ENCODE measurements at regions not wholly inside any gene's neighbourhood (a gene's known extent, or its start where the extent isn't known, plus 50 kb on each side); places are given as distances from the start of the nearest gene placed in this dataset.

DNA sequence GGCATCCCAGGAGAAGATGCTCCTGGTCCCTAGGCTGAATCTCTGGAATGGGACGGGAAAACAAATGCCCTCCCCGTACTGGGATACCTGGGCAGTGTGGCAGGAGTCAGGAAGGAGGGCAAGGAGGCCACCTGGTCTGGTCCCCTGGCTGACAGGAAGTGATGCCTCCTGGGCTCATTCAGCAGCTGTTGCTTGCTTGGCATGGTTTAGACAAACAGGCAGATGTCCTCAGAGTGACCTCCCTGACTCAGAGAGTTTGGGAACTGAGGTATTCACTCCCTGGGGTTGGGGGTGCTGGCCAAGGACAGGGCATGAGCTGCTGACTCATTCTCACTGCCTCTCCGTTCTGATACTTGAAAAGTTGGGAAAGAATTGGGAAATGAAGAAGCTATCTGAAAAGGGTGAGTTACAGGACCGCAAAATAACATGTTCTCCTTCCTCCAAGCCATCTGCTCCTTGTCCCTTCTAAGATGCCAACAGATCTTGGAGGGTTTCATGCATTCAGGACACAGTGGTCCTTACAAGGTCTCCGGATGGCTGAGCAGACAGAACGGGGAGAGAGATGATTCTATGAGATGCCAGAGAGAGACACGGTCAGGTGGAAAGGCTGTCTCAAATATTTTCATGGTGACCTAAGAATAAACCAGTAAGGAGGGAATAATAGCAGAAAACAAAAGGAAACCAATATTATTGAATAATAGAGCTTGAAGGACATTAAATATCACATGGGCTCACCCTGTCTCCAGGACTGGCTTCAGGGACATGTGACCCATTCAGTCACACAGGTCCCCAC, 534.5 kb downstream of the BNC2 start:
- DNase-seq (peak; percentile 9 to 63), ATAC-seq (peak; percentile 22)
- intact Hi-C loops (cut with DNase I, micrococcal nuclease), result no loop called here

DNA sequence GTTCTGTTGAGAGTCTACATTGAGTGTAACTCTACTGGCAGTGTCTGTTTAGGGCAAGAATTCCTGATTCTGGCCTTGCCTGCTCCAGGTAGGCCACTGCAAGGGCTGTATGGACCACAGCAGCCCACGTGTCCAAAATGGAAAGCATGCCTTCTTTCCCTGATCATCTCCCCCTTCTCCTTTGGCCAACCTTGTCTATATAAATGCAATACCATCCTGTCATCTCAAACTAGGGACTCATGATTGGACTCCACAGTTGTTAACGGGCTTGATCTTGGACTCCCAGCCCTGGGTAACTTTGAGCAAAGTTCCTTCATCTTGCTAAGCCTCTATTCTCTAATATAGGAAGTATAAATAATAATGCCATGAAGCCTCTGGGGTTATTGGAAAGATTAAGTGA, 533.6 kb downstream of the BNC2 start:
- DNase-seq, result no peak

DNA sequence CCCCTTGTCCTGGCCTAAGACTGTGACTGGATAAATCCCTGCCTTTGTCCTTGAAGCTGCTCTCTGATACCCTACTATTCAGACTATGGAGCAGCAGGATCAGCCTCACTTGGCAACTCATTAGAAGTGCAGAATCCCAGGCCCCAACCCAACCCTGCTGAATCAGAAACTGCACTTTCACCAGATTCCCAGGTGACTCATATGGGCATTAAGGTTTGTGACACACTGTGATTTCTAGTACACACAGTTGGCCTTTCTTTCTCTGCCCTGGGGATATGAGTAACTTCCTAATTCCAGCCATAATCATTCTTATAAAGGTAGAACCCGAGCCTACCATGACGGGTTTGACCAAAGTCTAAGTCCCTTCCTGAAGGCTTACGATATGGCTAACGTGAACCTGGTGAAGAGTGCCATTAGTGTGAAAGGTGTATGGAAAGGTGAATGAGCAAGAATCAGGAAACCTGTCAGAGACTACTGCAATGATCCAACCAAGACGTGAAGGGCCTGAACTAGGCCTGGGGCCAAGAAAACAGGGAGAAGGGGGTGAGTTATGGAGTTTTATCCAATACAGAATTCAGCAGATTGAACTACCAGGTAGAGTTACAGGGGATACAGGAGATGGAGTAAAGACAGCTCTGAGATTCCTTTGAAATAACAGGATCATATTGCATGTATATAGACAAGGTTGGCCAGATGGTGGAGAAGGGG, 533.0 kb downstream of the BNC2 start:
- no peak for ATAC-seq
- intact Hi-C loops (cut with DNase I, micrococcal nuclease), result no loop called here
- DNase-seq, result no peak

More for the DNA sequence above, 533.6 kb downstream of the BNC2 start:
- intact Hi-C loops (cut with DNase I, micrococcal nuclease), result no loop called here
- ATAC-seq, result no peak

DNA sequence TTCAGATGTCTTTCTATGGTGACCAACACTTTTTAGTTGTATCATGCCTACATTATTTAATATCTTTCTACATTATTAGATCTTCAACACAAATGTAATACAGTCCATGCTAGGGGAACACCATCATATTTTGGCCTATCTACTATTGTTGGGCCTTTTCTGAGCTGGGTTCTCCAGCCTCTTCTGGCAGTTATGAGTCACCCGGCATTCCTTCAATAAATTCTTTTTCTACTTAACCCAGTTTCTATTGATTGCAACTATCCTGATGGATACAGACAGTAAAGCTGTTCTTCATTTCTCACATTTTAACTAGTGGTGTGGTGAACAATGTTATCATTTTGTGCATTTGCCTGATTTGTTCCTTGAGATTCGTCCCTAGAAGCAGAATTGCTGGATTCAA, 529.3 kb downstream of the BNC2 start:
- DNase-seq (no peak), ATAC-seq (no peak)
- intact Hi-C loops (cut with DNase I, micrococcal nuclease), result no loop called here

DNA sequence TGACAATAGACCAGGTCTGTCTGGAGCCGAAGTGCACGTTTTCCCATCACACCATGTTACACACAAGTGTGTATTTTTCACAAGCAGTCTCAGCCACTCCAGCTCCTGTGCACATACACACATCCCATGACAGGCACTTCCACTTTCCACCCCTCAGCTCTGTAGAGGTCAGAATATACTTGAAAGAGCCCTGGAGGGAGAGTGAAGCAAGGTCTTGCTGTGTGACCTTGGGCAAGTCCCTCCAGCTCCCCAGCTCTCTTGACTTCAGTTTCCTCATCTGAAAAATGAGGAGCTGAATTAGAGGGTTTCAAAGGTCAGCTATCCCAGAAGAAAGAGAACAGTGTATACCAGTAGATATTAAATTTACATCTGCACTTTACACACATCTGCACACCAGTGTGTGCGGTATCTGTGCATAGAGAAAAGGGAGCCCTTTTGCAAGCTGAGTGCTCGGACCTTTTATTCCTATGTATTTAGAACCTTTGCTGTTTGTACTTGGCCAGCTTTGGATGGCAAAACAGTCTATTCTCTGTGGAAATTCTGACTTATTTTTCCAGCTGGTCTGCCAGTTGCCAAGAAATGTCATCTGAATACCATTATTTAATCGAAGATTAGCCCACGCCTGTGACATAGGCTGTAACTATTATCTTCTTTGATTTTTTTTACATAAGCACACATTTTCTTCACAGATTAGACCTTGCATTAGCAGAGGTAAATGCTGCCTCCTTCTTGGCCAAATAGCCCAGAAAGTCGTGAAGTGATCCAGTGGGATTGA, 528.0 kb downstream of the BNC2 start:
- no peak for DNase-seq
- ATAC-seq, result no peak

DNA sequence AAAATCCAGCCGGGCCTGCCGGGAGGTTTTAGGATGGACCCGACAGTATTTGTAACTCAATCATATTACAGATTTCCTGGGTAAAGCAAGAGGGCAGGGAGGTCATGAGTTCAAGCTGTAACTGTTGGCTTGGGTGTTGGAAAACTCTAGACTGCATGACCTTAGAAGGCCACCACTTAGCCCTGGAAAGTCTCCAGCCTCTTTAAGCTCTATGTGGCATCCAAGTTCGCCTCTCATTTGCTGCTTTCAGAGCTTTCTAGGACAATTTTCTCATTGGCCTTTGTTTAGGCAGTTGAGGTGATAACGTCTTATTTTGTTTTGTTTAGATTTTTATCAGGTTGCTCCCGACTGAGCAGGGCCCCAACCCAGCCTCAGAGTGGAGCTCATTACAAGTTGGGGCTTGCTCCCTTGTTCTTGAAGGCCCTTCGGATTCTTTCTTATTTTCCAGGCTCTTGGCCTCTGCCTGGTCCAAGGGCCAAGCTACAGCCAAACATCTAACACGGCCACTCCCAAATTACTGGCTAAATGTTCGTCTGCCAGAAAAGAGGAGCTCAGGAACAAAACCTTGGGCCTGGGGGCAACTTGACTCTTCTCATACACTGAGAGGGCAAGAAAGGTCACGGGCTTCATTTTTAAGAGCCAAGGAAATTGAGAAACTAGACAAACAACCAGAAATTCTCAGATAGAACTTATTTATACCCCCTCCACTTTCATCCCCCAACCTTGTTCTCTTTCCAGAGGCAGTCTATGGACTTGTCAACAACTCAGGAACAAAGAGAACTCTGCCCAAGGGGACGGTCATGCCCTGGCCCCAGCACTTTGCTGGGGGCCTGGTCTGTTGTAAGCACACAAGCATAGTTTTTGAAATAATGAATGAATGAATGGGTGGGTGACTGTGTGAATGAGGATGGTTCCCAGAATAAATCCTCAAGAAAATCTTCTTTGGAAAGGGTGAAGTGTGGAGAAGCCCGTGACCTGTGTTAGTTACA, 526.9 kb downstream of the BNC2 start:
- intact Hi-C loops (cut with DNase I, micrococcal nuclease), result no loop called here
- DNase-seq, result no peak
- no peak for ATAC-seq

More for the DNA sequence above, 528.0 kb downstream of the BNC2 start:
- intact Hi-C loops (cut with DNase I, micrococcal nuclease), result no loop called here

DNA sequence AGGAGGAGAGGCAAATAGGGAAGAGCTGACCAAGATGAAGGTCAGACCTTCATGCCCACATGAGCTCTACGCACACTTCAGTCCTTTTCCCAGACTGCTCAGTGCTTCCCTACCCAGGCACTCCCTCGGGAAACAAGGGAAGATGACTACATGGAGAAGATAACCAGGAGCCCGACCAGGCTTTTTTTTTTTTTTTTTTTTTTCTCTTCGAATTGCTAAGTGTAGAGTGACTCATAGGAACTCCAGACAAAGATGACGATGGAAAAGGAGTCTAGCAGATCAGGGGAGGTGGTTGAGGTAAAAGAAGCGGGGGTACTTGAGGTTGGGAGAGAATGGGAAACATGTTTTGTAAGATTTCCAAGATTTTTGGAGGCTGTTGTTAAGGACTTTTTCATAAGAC, 526.1 kb downstream of the BNC2 start:
- DNase-seq (no peak), ATAC-seq (no peak)
- intact Hi-C loops (cut with DNase I, micrococcal nuclease), result no loop called here

DNA sequence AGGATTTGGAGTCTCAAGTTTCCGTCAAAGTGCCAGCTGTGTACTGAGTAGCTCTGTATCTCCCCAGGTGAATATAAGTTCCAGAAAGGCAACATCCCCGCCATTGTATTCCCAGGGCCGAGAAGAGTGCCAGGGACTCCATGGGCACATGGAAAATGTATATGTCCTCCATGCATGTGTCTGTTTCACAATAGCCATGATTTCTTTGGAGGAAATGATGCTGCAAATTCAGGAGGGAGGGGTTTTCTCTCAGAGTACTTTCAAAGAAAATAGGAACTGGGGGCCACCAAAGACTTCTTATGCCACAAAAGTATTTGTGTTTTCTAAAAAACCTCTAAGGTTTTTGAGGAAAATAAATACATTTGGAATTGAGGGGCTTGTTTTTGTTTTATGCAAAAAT, 524.6 kb downstream of the BNC2 start:
- intact Hi-C loops (cut with DNase I, micrococcal nuclease), result no loop called here
- DNase-seq, result no peak
- ATAC-seq, result no peak

DNA sequence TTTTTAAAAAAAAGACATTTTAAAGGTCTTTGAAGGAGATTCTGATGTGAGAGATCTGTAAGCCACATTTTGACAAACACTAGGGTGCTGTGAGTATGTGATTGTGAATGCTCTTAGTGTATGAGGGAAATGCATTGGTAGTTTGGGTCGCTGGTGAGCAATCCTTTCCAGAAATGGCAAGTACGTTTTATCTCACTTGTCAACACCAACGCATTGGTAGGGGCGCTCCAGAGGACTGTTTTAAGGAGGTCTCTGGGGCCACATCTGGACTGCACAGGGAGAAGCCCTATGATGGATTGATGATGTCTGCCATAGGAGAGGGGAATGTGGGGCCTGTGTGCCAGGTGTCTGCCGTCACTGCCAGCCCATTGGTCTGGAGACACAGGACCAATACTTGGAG, 522.6 kb downstream of the BNC2 start:
- DNase-seq, result no peak
- ATAC-seq, result no peak
- intact Hi-C loops (cut with DNase I, micrococcal nuclease), result no loop called here

DNA sequence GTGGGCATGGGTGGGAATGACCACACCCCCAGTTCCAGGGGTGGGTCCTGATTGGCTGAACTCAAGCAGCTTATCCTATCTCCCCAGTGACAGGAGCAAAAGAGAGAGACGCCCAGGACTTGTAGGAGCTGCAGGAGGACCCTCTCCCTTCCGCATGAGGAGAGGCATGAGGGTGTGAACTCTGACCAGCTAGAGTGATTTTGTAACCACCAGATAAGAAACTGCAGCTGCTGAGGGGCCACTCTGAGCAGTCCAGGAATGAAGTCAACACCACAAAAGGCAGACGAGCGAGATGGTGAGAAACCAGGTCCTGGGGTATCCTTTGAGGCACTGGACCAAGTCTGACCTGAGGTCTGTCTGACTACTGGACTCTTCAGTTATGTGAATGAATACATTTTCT, 521.9 kb downstream of the BNC2 start:
- ATAC-seq, result no peak
- intact Hi-C loops (cut with DNase I, micrococcal nuclease), result no loop called here
- DNase-seq, result no peak

DNA sequence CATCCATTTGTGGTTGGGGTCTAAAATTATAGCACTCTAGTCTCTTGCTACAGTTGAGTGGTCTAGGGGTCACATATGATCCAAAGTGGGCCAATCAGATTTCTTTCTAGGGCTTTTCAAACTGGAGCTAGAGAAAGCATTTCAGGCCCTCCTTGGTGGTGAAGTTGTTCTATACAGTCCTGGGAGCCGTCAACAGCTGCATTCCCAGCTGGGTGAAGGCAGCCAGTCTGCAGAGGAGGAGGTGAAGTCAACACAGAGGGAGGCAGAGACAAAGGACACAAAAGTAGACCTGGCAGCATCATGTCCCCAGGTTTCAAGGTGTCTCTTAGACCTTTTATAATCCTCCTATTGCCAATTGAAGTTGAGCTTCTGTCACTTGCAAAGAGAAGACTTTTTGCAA, 518.2 kb downstream of the BNC2 start:
- DNase-seq, result no peak
- ATAC-seq, result no peak
- intact Hi-C loops (cut with DNase I, micrococcal nuclease), result no loop called here

DNA sequence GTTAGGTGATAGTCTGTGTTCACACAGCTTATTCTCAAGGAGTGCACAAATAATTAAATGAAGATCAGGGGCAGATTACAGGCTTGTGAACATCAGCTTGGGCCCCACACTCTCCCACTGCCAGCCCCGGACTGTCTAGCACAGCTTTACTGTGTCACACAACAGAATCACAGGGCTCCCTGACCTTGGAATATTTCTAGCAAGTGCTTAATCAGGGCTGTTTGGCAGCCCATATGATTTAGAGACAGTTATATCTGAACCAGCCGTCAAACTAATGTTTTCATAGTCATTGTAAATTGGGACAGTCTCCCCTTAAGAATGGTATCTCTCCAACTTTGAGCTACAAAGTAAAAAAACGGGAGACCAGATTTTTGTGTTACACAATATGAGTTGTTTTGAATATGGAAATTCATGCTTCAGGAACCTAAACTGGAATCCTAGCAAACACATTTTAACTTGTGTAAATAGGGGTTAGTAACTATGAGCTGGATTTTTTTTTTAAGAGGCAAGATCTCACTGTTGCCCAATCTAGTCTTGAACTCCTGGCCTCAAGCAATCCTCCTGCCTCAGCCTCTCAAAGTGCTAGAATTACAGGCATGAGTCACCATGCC, 517.6 kb downstream of the BNC2 start:
- no peak for ATAC-seq
- intact Hi-C loops (cut with DNase I, micrococcal nuclease), result no loop called here
- DNase-seq, result no peak

DNA sequence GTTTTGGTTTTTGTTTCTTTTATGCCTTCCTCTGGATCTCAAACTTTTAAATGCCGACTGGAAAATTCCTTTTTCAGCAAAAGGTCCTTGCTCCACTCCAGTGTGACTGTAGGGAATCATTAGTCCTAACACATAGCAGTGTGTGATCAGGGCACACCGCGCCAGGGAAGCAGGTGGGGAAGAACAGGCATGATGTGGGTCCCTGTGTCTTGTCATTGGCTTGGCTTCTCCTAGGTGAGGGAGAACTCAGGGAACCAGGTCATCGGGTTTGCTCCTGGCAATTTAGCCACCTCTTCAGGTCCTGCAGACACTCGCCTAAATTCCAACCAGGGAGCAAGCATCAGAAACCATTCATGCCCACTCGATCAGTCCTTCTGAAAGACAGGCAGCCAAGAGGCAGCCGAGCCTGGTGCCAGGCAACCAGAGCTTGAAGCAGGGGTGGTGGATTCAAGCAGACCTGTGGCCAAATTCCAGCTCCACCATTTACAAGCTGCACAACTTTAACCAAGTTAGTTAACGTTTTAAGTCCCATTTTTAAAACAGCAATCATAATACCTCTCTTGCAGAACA, 514.2 kb downstream of the BNC2 start:
- ATAC-seq (no peak), DNase-seq (no peak)
- intact Hi-C loops (cut with DNase I, micrococcal nuclease), result no loop called here

DNA sequence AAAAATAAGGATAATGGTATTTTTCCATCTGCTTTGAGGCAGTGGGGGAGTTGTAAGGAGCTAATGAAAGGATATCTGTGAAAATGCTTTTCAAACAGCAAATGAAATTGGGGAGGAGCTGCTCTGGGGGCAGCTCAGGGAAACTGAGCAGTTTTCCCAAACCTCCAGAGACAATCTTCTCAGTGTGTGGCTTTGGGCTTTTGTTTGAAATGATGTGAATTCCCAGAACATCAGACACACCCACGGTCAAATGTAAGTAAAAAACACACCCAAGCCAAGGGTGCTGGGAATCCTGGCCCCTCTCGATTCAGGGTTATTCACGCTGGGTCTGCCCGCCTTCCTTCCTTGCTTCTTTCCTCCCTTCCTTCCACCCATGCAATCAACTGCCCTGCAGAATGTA, 512.6 kb downstream of the BNC2 start:
- intact Hi-C loops (cut with DNase I, micrococcal nuclease), result no loop called here
- no peak for ATAC-seq
- DNase-seq, result no peak

DNA sequence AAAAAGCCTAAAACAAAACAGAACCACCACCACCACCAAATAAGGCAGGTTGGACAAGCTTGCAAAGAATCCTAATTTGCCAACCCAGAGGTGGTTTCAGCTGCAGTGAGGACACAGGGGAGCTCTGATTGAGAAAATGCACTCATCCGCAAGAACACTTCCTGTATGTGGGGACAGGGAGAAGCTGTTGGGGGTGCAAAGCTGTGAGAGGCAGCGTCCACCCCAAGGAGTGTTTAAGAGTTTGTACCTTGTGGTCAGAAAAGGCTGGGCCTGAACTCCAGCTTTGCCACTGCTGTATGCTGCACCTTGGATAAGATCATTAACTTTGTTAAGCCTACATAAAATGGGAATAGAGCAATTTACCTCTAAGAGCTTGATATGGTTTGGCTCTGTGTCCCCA, 511.7 kb downstream of the BNC2 start:
- ATAC-seq, result no peak
- DNase-seq, result no peak
- intact Hi-C loops (cut with DNase I, micrococcal nuclease), result no loop called here

Data from left colon (tissue), 2 donors.